Activated T-cell treated with anti-CD3 and anti-CD28 coated beads, Interleukin-2, amount 50 U/mL, for 24 hours (primary cell): ENCODE measurements at regions not wholly inside any gene's neighbourhood (a gene's known extent, or its start where the extent isn't known, plus 50 kb on each side); places are given as distances from the start of the nearest gene placed in this dataset.
"Not testable (repeated sequence)": the region's sequence is repeated elsewhere in the genome, so short reads cannot be mapped to it uniquely, and the experiment has no call there.

ENCODE experiments used
- DNase-seq: peaks from one replicate; pipeline ENCODE4 v3.0.0-alpha.2; 2020
- H3K27ac Mint-ChIP-seq: 2 replicates; pipeline ENCODE4 v1.8.0; 2020; ENCODE audit warnings: mild to moderate bottlenecking, mixed read lengths
- H3K27me3 Mint-ChIP-seq: 2 replicates; pipeline ENCODE4 v1.8.0; 2020; ENCODE audit warnings: mixed read lengths
- H3K36me3 Mint-ChIP-seq: 2 replicates; pipeline ENCODE4 v1.8.0; 2020; ENCODE audit warnings: low read depth, mixed read lengths
- H3K4me1 Mint-ChIP-seq: 2 replicates; pipeline ENCODE4 v1.8.0; 2020; ENCODE audit warnings: low read depth, mixed read lengths
- H3K4me3 Mint-ChIP-seq: 2 replicates; pipeline ENCODE4 v1.8.0; 2020; ENCODE audit warnings: mild to moderate bottlenecking, moderate library complexity, mixed read lengths
- H3K9me3 Mint-ChIP-seq: 2 replicates; pipeline ENCODE4 v1.8.0; 2020; ENCODE audit warnings: mixed read lengths

GRCh38 chr15:21062619-21063163 is 196.6 kb upstream of the POTEB2 start:
- H3K27ac Mint-ChIP-seq, H3K9me3 Mint-ChIP-seq, H3K36me3 Mint-ChIP-seq, H3K4me1 Mint-ChIP-seq, DNase-seq, H3K4me3 Mint-ChIP-seq, H3K27me3 Mint-ChIP-seq: not testable (repeated sequence)

GRCh38 chr15:21051866-21052265 is 185.8 kb upstream of the POTEB2 start:
- not testable (repeated sequence) for H3K4me3 Mint-ChIP-seq, H3K36me3 Mint-ChIP-seq, H3K27ac Mint-ChIP-seq, H3K9me3 Mint-ChIP-seq, H3K4me1 Mint-ChIP-seq, H3K27me3 Mint-ChIP-seq, DNase-seq

- H3K27ac Mint-ChIP-seq, H3K4me3 Mint-ChIP-seq, DNase-seq, H3K36me3 Mint-ChIP-seq, H3K4me1 Mint-ChIP-seq, H3K27me3 Mint-ChIP-seq, H3K9me3 Mint-ChIP-seq: not testable (repeated sequence)
Measured at GRCh38 chr15:21031703-21032102, 165.6 kb upstream of the POTEB2 start.

GRCh38 chr15:21029001-21029400 is 162.9 kb upstream of the POTEB2 start:
- H3K4me1 Mint-ChIP-seq, DNase-seq, H3K36me3 Mint-ChIP-seq, H3K9me3 Mint-ChIP-seq, H3K4me3 Mint-ChIP-seq, H3K27me3 Mint-ChIP-seq, H3K27ac Mint-ChIP-seq: not testable (repeated sequence)

- H3K36me3 Mint-ChIP-seq, H3K4me3 Mint-ChIP-seq, H3K9me3 Mint-ChIP-seq, H3K27ac Mint-ChIP-seq, H3K4me1 Mint-ChIP-seq, H3K27me3 Mint-ChIP-seq, DNase-seq: not testable (repeated sequence)
Measured at GRCh38 chr15:21027942-21028341, 161.8 kb upstream of the POTEB2 start.

- H3K4me3 Mint-ChIP-seq, H3K27me3 Mint-ChIP-seq, H3K4me1 Mint-ChIP-seq, H3K36me3 Mint-ChIP-seq, H3K27ac Mint-ChIP-seq, DNase-seq, H3K9me3 Mint-ChIP-seq: not testable (repeated sequence)
Measured at GRCh38 chr15:21026848-21027247, 160.7 kb upstream of the POTEB2 start.

GRCh38 chr15:21024235-21024987 is 158.3 kb upstream of the POTEB2 start:
- H3K4me1 Mint-ChIP-seq, H3K4me3 Mint-ChIP-seq, H3K9me3 Mint-ChIP-seq: not testable (repeated sequence)

GRCh38 chr15:21018176-21018575 is 152.1 kb upstream of the POTEB2 start:
- H3K27ac Mint-ChIP-seq, result not testable (repeated sequence)

More at GRCh38 chr15:21024235-21024987, 158.3 kb upstream of the POTEB2 start:
- DNase-seq, H3K36me3 Mint-ChIP-seq, H3K27me3 Mint-ChIP-seq, H3K27ac Mint-ChIP-seq: not testable (repeated sequence)

GRCh38 chr15:21017326-21017725 is 151.2 kb upstream of the POTEB2 start:
- not testable (repeated sequence) for H3K4me3 Mint-ChIP-seq, H3K9me3 Mint-ChIP-seq, H3K4me1 Mint-ChIP-seq

More at GRCh38 chr15:21018176-21018575, 152.1 kb upstream of the POTEB2 start:
- H3K4me1 Mint-ChIP-seq, H3K36me3 Mint-ChIP-seq, DNase-seq, H3K27me3 Mint-ChIP-seq, H3K9me3 Mint-ChIP-seq, H3K4me3 Mint-ChIP-seq: not testable (repeated sequence)

GRCh38 chr15:21016589-21016988 is 150.5 kb upstream of the POTEB2 start:
- not testable (repeated sequence) for H3K27me3 Mint-ChIP-seq, H3K36me3 Mint-ChIP-seq, H3K4me3 Mint-ChIP-seq, H3K27ac Mint-ChIP-seq, H3K9me3 Mint-ChIP-seq, H3K4me1 Mint-ChIP-seq, DNase-seq

More at GRCh38 chr15:21017326-21017725, 151.2 kb upstream of the POTEB2 start:
- H3K36me3 Mint-ChIP-seq, H3K27me3 Mint-ChIP-seq, H3K27ac Mint-ChIP-seq, DNase-seq: not testable (repeated sequence)

GRCh38 chr15:21015171-21015570 is 149.1 kb upstream of the POTEB2 start:
- not testable (repeated sequence) for H3K36me3 Mint-ChIP-seq, H3K27me3 Mint-ChIP-seq, H3K9me3 Mint-ChIP-seq, H3K4me1 Mint-ChIP-seq, H3K4me3 Mint-ChIP-seq, H3K27ac Mint-ChIP-seq, DNase-seq

GRCh38 chr15:21013308-21013707 is 147.2 kb upstream of the POTEB2 start:
- H3K27me3 Mint-ChIP-seq, H3K36me3 Mint-ChIP-seq, H3K4me3 Mint-ChIP-seq, H3K4me1 Mint-ChIP-seq, H3K9me3 Mint-ChIP-seq, DNase-seq, H3K27ac Mint-ChIP-seq: not testable (repeated sequence)

GRCh38 chr15:21009651-21010050 is 143.5 kb upstream of the POTEB2 start:
- H3K4me3 Mint-ChIP-seq, H3K27me3 Mint-ChIP-seq: not testable (repeated sequence)

GRCh38 chr15:21003459-21003858 is 137.3 kb upstream of the POTEB2 start:
- not testable (repeated sequence) for H3K27me3 Mint-ChIP-seq, H3K4me1 Mint-ChIP-seq

More at GRCh38 chr15:21009651-21010050, 143.5 kb upstream of the POTEB2 start:
- not testable (repeated sequence) for H3K9me3 Mint-ChIP-seq, H3K36me3 Mint-ChIP-seq, H3K4me1 Mint-ChIP-seq, H3K27ac Mint-ChIP-seq, DNase-seq

GRCh38 chr15:21001950-21002349 is 135.8 kb upstream of the POTEB2 start:
- not testable (repeated sequence) for H3K27me3 Mint-ChIP-seq, DNase-seq, H3K27ac Mint-ChIP-seq, H3K36me3 Mint-ChIP-seq, H3K4me3 Mint-ChIP-seq, H3K4me1 Mint-ChIP-seq, H3K9me3 Mint-ChIP-seq

More at GRCh38 chr15:21003459-21003858, 137.3 kb upstream of the POTEB2 start:
- not testable (repeated sequence) for H3K4me3 Mint-ChIP-seq, DNase-seq, H3K27ac Mint-ChIP-seq, H3K9me3 Mint-ChIP-seq, H3K36me3 Mint-ChIP-seq
